Upper lobe of right lung (tissue), 1 donor: ENCODE measurements at regions not wholly inside any gene's neighbourhood (a gene's known extent, or its start where the extent isn't known, plus 50 kb on each side); places are given as distances from the start of the nearest gene placed in this dataset.
"Not testable (repeated sequence)": the region's sequence is repeated elsewhere in the genome, so short reads cannot be mapped to it uniquely, and the experiment has no call there.

Experiments used
- ATAC-seq: fragments of 200-7000 bp; cut with Tn5 transposase; one replicate; pipeline ENCODE4 v1.9.1; 2020; ENCODE audit warnings: mild to moderate bottlenecking, moderate library complexity
- DNase-seq: peaks from one replicate; pipeline ENCODE4 v3.0.0-alpha.2; 2020
- H3K27ac ChIP-seq: fragments of 200-600 bp; one replicate; pipeline ENCODE4 v1.8.0; 2022
- H3K27me3 ChIP-seq: fragments of 200-600 bp; one replicate; pipeline ENCODE4 v1.8.0; 2022; ENCODE audit warnings: mild to moderate bottlenecking
- H3K36me3 ChIP-seq: fragments of 200-600 bp; one replicate; pipeline ENCODE4 v1.8.0; 2022
- H3K4me1 ChIP-seq: fragments of 200-600 bp; one replicate; pipeline ENCODE4 v1.8.0; 2022
- H3K4me3 ChIP-seq: fragments of 200-600 bp; one replicate; pipeline ENCODE4 v1.8.0; 2022; ENCODE audit warnings: mild to moderate bottlenecking
- H3K9me3 ChIP-seq: fragments of 200-600 bp; one replicate; pipeline ENCODE4 v1.8.0; 2022
- intact Hi-C: fragments of 100-400 bp; cut with DNase I; formaldehyde crosslinking; loops from one replicate; pipeline ENCODE4 v1.11.0; 2022
- TF ChIP-seq, protein P1 (sequence below): fragments of 200-600 bp; IDR thresholded peaks from one replicate; pipeline ENCODE4 v1.8.0; 2022; ENCODE audit warnings: antibody characterized with exemption
- donor health status: DM: no; HTN: yes; CAD: no; lungs with severe emphysema.

DNA sequence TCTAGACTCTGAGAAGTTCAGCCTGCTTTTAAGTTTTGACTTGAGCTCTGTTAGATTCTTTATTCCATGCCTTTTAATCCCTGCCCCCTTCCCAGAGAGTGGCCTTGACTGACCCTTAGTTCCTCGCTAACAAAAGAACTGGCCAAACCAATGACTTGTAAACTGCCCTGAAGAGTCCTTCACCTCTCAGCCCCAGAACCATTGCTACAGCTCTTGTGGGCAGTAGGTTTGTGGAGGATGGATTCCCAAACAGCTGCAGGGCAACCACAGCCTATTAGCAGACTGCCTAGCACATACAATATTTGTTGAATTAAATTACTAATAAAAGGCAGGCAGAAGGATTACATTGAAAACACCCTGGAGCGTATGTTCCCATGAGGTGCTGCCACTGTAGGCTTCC lies 163.9 kb downstream of the MAIP1 start:
- H3K4me1 ChIP-seq: no peaks in the 10 kb centered on the region
- H3K4me3 ChIP-seq: no peak overlapping the region
- intact Hi-C loops: no loop called here
- no peaks in the 10 kb centered on the region for H3K36me3 ChIP-seq
- H3K27ac ChIP-seq: no peak overlapping the region
- H3K9me3 ChIP-seq: no peaks in the 10 kb centered on the region
- DNase-seq (no peak), ATAC-seq (no peak)
- TF ChIP-seq, protein P1, sequence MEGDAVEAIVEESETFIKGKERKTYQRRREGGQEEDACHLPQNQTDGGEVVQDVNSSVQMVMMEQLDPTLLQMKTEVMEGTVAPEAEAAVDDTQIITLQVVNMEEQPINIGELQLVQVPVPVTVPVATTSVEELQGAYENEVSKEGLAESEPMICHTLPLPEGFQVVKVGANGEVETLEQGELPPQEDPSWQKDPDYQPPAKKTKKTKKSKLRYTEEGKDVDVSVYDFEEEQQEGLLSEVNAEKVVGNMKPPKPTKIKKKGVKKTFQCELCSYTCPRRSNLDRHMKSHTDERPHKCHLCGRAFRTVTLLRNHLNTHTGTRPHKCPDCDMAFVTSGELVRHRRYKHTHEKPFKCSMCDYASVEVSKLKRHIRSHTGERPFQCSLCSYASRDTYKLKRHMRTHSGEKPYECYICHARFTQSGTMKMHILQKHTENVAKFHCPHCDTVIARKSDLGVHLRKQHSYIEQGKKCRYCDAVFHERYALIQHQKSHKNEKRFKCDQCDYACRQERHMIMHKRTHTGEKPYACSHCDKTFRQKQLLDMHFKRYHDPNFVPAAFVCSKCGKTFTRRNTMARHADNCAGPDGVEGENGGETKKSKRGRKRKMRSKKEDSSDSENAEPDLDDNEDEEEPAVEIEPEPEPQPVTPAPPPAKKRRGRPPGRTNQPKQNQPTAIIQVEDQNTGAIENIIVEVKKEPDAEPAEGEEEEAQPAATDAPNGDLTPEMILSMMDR: no peak
- no peaks in the 10 kb centered on the region for H3K27me3 ChIP-seq

DNA sequence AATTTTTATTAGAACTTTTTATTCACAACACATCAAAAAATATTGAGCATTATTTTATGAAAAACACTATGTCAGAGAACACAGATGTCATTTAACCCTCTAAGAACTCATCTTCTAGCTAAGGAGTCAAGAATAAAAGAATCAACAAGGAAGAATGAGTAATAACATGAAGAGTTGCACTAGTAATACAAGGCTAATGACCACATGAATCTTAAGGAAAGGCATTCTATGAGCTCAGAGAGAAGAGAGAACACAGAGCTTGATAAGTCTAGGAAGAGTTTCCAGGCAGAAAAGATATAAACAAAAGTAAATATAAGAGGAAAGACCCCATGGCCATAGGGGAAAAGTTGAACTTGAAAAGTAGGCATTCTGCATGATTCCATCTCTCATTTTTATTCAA lies 166.5 kb downstream of the MAIP1 start:
- TF ChIP-seq, protein P1: no peak
- no peak overlapping the region for H3K4me3 ChIP-seq
- no peak for DNase-seq
- ATAC-seq: no peak
- no peak overlapping the region for H3K27ac ChIP-seq
- intact Hi-C loops: no loop called here
- H3K36me3 ChIP-seq: no peaks in the 10 kb centered on the region
- H3K9me3 ChIP-seq: no peaks in the 10 kb centered on the region
- no peaks in the 10 kb centered on the region for H3K27me3 ChIP-seq
- no peaks in the 10 kb centered on the region for H3K4me1 ChIP-seq

DNA sequence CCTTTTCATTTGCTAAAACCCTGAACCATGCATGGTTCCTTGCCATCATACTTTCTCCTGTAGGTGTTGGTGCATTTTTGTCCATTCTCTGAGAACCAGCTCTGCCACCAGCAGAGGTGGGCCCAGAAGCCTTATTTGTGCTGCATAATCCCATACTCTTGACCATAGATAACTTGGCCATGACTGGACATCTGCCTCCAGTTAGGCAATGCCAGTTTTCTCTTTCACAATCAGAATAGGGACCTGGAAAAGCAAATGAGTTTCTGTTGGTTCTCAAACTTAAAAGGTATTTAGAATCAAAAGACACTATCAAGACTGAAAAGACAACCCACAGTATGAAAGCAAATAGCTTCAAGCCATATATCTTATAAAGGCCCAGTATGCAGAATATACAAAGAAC lies 167.3 kb downstream of the MAIP1 start:
- ATAC-seq: no peak
- DNase-seq: no peak
- Histone ChIP-seq H3K27ac (no peak overlapping the region), H3K4me1 (no peaks in the 10 kb centered on the region), H3K9me3 (no peaks in the 10 kb centered on the region), H3K27me3 (no peaks in the 10 kb centered on the region), H3K4me3 (no peak overlapping the region), H3K36me3 (no peaks in the 10 kb centered on the region)
- intact Hi-C loops: no loop called here
- TF ChIP-seq, protein P1: no peak

DNA sequence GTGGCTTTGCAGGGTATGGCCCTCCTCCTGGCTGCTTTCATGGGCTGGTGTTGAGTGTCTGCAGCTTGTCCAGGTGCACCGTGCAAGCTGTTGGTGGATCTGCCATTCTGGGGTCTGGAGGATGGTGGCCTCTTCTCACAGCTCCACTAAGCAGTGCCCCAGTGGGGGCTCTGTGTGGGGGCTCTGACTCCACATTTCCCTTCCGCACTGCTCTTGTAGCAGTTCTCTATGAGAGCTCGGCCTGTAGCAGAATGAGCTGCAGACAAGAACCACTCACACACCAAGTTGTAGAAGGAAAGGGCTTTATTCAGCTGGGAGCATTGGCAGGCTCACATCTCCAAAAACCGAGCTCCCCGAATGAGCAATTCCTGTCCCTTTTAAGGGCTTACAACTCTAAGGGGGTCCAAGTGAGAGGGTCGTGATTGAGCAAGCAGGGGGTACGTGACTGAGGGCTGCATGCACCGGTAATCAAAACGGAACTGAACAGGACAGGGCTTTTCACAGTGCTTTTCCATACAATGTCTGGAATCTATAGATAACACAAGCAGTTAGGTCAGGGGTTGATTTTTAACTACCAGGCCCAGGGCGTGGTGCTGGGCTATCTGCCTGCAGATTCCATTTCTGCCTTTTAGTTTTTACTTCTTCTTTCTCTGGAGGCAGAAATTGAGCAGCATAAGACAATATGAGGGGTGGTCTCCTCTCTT lies 169.4 kb downstream of the MAIP1 start:
- H3K27ac ChIP-seq, H3K4me1 ChIP-seq, H3K27me3 ChIP-seq, H3K36me3 ChIP-seq, DNase-seq, ATAC-seq, H3K9me3 ChIP-seq, H3K4me3 ChIP-seq, intact Hi-C loops: not testable (repeated sequence)

DNA sequence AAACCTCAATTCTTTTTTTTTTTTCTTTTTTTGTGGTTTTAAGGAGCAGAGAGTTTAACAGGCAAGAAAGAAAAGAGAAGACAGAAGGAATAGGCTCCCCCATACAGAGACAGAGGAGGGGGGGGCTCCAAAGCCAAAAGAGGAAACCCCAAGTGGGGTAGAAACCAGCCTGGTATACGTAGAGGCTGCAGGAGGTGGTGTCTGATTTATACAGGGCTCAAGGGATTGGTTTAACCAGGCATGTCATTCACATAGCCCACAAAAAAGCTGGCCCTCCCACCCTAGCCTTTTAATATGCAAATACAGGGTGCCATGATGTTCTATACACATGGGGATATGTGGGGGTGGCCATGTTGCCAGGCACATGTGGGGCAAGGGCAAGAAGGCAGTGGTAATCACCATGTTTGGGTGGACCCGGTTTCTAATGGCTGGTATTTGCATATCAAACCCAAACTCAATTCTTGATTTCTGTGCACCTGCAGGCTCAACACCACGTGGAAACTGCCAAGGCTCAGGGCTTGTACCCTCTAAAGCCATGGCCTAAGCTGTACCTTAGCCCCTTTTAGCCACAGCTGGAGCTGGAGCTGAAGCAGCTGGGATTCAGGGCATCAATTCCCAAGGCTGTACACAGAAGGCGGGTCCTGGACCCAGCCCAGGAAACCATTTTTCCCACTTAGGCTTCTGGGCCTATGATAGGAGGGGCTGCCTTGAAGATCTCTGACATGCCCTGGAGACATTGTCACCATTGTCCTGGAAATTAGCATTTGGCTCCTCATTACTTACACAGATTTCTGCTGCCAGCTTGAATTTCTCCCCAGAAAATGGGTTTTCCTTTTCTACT lies 170.3 kb downstream of the MAIP1 start:
- H3K36me3 ChIP-seq: no peaks in the 10 kb centered on the region
- no peak overlapping the region for H3K27ac ChIP-seq
- TF ChIP-seq, protein P1: no peak
- no peak for ATAC-seq
- no peaks in the 10 kb centered on the region for H3K9me3 ChIP-seq
- H3K4me3 ChIP-seq: no peak overlapping the region
- no peak for DNase-seq
- no peaks in the 10 kb centered on the region for H3K27me3 ChIP-seq
- no peaks in the 10 kb centered on the region for H3K4me1 ChIP-seq
- intact Hi-C loops: no loop called here

DNA sequence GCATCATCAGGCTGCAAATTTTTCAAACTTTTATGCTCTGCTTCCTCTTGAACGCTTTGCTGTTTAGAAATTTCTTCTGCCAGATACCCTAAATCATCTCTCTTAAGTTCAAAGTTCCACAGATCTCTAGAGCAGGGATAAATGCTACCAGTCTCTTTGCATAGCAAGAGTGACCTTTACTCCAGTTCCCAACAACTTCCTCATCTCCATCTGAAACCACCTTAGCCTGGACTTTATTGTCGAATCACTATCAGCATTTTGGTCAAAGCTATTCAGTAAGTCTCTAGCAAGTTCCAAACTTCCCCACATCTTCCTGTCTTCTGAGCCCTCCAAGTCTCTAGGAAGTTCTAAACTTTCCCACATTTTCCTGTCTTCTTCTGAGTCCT lies 170.9 kb downstream of the MAIP1 start:
- ATAC-seq, H3K27me3 ChIP-seq: not testable (repeated sequence)

DNA sequence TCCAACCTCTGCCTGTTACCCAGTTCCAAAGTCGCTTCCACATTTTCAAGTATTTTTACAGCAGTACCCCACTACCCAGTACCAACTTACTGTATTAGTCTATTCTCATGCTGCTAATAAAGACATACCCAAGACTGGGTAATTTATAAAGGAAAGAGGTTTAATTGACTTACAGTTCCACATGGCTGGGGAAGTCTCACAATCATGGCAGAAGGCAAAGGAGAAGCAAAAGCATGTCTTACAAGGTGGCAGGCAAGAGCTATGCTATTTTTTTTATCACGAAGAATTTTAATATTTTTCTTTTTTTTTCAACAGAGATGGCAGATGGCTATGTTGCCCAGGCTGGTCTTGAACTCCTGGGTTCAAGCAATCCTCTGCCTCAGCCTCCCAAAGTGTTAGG lies 171.3 kb downstream of the MAIP1 start:
- intact Hi-C loops, ATAC-seq, H3K27me3 ChIP-seq, H3K27ac ChIP-seq, H3K4me3 ChIP-seq, H3K36me3 ChIP-seq, DNase-seq, H3K4me1 ChIP-seq, H3K9me3 ChIP-seq: not testable (repeated sequence)

More for the DNA sequence above, 170.9 kb downstream of the MAIP1 start:
- intact Hi-C loops, H3K36me3 ChIP-seq, H3K27ac ChIP-seq, H3K9me3 ChIP-seq, H3K4me3 ChIP-seq, DNase-seq, H3K4me1 ChIP-seq: not testable (repeated sequence)
